SK-N-SH (cell line): ENCODE measurements at regions not wholly inside any gene's neighbourhood (a gene's known extent, or its start where the extent isn't known, plus 50 kb on each side); places are given as distances from the start of the nearest gene placed in this dataset.

Experiments
- GABPA ChIP-seq: IDR thresholded peaks from 2 replicates; pipeline ENCODE4 v1.4.0; 2012; ENCODE audit warnings: low read depth, mild to moderate bottlenecking
- MXI1 ChIP-seq: IDR thresholded peaks from 2 replicates; pipeline ENCODE4 v1.6.1; 2012; ENCODE audit warnings: mild to moderate bottlenecking, low read depth, low read length, improper control_type of control experiment
- POLR2AphosphoS5 ChIP-seq: IDR thresholded peaks from 2 replicates; pipeline ENCODE4 v1.6.1; 2012; ENCODE audit warnings: low read depth, low read length
- SIN3A ChIP-seq: IDR thresholded peaks from 2 replicates; pipeline ENCODE4 v1.6.1; 2012; ENCODE audit warnings: low read depth, mild to moderate bottlenecking, low read length, moderate library complexity, borderline replicate concordance
- TAF1 ChIP-seq: IDR thresholded peaks from 2 replicates; pipeline ENCODE4 v1.6.1; 2012; ENCODE audit warnings: low read depth, mild to moderate bottlenecking, low read length, moderate library complexity, borderline replicate concordance
- TF ChIP-seq, protein P1 (sequence below): IDR thresholded peaks from 2 replicates; pipeline ENCODE4 v1.6.1; 2012; ENCODE audit warnings: mild to moderate bottlenecking, low read depth, low read length, moderate library complexity
- TF ChIP-seq, protein P2 (sequence below): fragments of 200-600 bp; sonication (generic); IDR thresholded peaks from 2 replicates; pipeline ENCODE4 v1.6.1; 2017; ENCODE audit warnings: antibody characterized with exemption, mild to moderate bottlenecking, moderate library complexity
- TF ChIP-seq, protein P3 (sequence below): fragments of 150-350 bp; IDR thresholded peaks from 2 replicates; pipeline ENCODE4 v1.6.1; 2017; ENCODE audit warnings: antibody characterized with exemption, low read length, low read depth, borderline replicate concordance

DNA sequence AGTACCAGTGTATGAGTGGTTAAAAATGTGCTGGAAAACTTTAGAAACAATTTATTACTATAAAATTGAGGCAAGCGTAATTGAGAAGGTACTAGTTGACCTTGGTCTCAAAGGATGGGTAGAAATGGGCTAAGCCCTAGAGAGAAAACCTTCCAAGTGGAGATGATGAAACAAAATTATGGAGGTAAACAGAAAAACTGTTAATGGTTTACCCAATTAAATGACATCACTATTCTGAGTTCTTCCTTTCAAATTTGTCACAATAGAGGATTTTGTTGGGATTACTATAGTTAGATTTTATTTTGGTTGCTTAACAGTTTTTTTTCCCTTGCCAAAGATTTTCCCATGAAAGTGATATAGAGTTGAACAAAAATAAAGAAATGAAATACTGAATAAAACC lies 1302.5 kb upstream of the TENM3 start:
- TF ChIP-seq POLR2AphosphoS5 (no peak), TAF1 (no peak), MXI1 (no peak), GABPA (no peak), SIN3A (no peak)
- TF ChIP-seq, protein P1, sequence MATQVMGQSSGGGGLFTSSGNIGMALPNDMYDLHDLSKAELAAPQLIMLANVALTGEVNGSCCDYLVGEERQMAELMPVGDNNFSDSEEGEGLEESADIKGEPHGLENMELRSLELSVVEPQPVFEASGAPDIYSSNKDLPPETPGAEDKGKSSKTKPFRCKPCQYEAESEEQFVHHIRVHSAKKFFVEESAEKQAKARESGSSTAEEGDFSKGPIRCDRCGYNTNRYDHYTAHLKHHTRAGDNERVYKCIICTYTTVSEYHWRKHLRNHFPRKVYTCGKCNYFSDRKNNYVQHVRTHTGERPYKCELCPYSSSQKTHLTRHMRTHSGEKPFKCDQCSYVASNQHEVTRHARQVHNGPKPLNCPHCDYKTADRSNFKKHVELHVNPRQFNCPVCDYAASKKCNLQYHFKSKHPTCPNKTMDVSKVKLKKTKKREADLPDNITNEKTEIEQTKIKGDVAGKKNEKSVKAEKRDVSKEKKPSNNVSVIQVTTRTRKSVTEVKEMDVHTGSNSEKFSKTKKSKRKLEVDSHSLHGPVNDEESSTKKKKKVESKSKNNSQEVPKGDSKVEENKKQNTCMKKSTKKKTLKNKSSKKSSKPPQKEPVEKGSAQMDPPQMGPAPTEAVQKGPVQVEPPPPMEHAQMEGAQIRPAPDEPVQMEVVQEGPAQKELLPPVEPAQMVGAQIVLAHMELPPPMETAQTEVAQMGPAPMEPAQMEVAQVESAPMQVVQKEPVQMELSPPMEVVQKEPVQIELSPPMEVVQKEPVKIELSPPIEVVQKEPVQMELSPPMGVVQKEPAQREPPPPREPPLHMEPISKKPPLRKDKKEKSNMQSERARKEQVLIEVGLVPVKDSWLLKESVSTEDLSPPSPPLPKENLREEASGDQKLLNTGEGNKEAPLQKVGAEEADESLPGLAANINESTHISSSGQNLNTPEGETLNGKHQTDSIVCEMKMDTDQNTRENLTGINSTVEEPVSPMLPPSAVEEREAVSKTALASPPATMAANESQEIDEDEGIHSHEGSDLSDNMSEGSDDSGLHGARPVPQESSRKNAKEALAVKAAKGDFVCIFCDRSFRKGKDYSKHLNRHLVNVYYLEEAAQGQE = no peak
- TF ChIP-seq, protein P2, sequence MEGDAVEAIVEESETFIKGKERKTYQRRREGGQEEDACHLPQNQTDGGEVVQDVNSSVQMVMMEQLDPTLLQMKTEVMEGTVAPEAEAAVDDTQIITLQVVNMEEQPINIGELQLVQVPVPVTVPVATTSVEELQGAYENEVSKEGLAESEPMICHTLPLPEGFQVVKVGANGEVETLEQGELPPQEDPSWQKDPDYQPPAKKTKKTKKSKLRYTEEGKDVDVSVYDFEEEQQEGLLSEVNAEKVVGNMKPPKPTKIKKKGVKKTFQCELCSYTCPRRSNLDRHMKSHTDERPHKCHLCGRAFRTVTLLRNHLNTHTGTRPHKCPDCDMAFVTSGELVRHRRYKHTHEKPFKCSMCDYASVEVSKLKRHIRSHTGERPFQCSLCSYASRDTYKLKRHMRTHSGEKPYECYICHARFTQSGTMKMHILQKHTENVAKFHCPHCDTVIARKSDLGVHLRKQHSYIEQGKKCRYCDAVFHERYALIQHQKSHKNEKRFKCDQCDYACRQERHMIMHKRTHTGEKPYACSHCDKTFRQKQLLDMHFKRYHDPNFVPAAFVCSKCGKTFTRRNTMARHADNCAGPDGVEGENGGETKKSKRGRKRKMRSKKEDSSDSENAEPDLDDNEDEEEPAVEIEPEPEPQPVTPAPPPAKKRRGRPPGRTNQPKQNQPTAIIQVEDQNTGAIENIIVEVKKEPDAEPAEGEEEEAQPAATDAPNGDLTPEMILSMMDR = no peak
- TF ChIP-seq, protein P3, sequence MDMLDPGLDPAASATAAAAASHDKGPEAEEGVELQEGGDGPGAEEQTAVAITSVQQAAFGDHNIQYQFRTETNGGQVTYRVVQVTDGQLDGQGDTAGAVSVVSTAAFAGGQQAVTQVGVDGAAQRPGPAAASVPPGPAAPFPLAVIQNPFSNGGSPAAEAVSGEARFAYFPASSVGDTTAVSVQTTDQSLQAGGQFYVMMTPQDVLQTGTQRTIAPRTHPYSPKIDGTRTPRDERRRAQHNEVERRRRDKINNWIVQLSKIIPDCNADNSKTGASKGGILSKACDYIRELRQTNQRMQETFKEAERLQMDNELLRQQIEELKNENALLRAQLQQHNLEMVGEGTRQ = no peak
